HG03342 (cell line): ENCODE measurements at regions not wholly inside any gene's neighbourhood (a gene's known extent, or its start where the extent isn't known, plus 50 kb on each side); places are given as distances from the start of the nearest gene placed in this dataset.
"Not testable (repeated sequence)": the region's sequence is repeated elsewhere in the genome, so short reads cannot be mapped to it uniquely, and the experiment has no call there.

ENCODE experiments used
- ATAC-seq: cut with Tn5 transposase; IDR thresholded peaks from one replicate; pipeline ENCODE4 v1.9.1; 2021; ENCODE audit warnings: mild to moderate bottlenecking, moderate library complexity; ENCODE audit not compliant: unreplicated experiment

DNA sequence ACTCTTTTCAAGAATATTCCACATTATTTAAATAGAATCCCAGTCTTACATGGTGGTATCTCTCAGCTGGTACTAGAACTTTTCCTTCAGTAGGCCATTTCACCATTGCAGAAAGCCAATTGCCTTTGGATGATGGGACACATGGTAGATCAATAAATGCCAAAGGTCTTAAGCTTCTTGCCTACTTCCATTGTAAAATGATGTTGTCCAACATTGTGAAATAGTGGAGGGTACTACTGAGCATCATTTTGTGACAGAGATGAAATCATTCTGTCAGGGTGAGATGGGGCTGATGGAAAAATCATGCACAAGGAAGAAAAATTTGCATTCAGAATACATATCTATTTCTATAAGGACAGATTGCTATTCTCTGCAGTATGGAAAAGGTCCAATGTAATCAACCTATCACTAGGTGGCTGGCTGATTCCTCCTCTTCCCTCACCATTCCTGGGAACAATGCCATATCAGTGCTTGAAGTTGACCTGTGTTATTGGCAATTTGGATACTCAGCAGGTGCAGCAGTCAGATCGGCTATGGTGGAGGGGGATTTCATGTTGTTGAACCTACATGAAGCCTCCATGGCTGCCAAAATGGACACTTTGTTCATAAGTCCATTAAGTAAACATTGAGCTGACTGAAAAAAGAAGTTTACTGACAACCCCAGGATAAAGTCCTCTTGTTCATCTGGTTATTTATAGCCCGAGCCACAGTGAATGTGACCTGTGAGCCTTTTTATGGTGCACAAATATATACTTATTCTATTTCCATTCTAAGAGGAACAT lies 596.9 kb upstream of the ARPP21 start:
- no peak for ATAC-seq

DNA sequence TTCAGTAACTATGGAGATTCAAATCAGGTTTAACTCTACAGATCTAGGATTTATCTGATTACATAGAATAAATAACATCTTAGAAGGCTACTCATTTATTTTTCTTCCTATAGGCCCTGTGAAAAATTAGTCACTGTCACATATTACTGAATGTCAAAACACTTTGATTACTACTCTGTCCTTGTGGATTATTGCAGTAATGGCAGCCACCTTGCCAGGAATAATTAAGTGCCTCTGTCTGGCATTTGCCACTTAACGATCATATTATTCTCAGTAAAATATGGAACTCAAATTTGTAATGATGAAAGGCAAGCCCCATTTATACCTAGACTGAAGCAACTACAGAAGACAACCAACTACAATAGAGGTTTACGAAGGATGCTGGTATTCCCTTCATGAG lies 596.3 kb upstream of the ARPP21 start:
- no peak for ATAC-seq

DNA sequence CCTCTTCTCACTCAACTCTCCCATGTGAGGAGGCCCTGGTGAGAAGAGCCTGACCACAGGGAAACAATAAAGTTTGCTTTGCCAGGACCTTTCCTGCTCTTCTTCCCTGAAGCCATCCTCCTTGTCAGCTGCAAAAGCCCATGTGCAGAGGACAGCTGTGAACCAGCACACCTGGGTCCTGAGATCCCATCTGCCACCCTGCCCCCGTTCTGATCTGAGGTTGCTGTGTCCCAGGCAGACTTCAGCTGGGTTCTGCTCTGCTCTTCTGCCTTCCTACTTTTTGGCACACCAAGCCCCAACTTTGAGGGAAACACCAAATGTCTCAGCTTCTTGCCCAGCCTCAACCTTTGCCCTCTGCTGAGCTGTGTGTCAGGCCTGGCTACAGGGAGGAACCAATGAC lies 595.1 kb upstream of the ARPP21 start:
- ATAC-seq: no peak

DNA sequence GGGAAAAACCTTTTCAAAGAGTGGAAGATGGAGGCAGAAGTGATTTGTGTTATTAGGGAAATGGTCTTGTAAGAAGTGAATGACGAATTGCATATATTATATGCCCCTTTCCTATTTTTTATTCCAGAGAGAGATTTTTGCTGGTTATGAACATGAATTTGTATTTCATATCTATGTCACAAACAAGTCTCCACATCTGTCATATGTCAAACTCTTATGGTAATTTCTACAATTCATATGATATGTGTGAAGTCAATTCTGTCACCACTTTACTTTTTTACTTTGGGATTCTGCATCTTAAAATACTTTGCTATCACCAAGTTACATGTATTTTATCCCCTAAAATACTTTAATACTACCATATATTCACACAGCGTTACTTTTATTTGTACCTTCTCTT lies 594.2 kb upstream of the ARPP21 start:
- ATAC-seq: no peak

DNA sequence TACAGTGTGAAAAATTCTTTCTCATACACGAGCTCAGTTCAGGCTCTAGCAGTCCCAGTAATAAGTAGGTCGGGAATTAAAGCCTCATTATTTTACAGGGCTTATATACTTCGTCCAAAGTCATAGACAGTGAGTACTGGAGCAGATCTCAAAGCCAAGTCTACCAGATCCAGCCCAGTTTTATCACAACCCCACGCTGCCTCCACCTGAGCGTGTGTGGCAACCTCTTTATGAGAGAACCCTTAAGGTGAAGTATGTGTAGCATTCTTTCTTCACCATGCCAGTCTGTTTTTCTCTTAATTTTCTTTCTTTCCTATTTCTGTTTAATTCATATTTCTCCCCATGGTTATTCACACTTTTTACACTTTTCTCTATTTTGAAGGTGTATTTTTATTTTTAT lies 574.6 kb upstream of the ARPP21 start:
- no peak for ATAC-seq

DNA sequence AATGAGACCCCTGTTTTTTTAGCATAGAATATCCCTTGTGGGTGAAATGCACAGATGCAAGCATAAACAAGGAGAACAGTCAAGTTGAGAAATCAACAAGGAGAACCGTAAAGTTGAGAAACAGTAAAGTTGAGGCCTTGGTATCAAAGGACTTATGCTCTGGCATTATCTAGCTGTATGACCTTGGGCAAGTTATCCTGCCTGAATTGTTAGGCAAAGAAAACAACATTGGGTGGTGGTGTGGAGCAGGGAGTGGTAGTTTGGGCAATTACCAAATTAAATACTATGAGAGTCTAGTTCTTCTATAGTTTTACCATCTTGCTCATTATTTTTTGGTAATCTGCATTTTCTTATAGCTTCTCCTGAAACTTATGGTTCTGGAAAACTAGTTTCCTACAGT lies 573.4 kb upstream of the ARPP21 start:
- no peak for ATAC-seq

DNA sequence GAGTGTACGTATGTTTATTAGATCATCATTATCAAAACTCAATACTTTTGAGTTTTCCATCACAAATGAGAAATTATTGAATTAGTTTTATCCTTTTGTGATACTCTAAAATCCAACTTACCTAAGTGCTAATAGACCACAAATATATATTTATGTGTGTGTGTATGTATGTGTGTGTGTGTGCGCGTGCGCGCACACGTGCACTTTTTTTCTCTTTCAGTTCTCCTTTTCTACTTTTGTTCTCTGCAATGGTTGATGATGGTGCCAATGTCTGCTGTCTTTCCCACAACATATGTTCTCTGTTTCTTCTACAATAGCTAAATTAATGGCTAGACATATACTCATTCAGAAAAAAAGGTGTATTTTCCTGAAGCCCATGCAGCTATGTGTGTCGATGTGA lies 571.6 kb upstream of the ARPP21 start:
- ATAC-seq: no peak

DNA sequence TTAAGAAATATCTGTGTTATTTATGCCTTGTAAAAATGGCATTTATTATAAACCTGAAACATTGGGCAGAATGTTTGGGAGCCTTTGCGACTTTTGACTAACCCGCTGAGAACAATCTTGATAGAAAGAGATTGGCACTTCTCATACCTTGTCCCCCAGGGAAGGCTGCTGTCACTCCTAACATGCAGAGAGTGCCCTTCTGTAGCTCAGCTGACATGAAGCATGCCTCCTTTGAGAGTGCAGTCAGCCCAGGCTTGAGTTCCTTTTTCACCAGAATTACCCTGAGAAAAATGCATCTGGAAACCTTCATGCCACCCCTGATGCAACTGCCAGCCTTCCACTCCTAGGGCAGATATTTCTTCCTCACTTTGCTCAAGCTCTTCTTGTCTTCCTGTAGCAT lies 569.2 kb upstream of the ARPP21 start:
- ATAC-seq: no peak

DNA sequence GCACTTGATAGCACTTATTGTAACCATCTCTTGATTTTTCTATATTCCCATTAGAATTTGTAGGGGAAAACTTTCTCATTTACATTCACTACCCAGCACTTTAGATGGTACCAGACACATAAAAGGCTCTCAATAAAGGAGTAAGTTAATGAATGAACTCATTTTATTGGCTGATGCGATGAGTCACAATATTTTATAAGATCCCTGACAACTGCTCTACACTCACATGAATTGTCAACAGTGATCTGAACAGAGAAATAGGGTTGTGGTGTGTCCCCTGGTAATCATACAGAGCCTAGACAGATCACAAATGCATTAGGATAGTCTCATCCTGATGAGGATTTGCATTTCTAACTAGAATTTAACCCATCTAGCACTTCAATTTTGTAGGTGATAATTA lies 567.6 kb upstream of the ARPP21 start:
- no peak for ATAC-seq

DNA sequence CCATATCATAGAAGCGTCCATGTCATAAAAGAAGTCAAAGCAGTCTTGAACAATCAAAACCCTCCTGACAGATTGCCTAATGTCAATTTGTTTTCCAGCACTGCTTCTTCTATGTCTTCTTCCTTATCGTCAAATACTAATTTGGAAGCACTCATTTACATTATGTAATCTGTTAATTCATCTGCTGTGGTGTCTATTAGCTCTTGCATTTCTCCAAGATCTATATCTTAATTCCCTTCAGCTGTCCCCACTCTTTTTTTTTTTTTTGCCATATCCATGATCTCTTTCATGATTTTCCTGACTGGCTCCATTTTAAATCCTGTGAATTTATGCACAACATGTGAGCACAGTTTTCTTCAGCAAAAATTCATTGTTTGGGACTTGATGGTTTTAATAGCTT lies 560.5 kb upstream of the ARPP21 start:
- no peak for ATAC-seq

DNA sequence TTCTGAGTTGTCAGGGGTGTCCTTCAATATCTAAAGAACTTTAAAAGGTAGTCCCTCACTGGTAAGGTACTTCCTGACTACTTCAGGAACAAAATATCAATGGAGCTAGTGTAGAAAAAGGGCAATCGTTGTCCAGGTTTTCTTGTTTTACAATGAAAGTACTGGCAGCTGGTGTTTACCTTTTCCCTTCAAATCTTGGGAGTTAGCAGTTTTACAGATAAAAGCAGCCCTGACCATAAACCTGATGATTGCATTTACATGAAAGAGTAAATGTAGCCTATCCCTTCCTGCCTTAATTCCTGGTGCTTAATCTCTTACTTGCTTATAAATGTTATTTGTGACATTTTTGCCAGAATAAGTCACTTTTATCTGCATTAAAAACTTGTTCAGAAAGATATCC lies 559.9 kb upstream of the ARPP21 start:
- ATAC-seq: no peak

DNA sequence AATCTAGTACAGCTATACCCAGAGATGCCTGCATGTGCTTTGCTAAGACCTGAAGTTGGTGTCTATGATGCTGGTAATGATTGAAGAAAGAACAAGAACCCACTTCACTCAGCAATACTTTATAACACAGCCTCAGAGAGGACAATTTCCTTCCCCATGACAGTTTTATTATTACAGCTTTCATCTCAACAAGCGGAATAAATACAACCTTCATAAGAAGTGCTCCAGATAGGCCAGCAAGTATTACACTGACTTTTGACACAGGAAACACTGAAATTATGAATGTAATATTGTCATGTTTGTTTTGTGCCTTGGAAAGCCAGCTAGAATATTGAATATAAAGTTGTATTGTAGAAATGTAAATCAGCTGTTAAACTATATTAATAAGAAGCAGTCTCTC lies 557.4 kb upstream of the ARPP21 start:
- ATAC-seq: no peak

DNA sequence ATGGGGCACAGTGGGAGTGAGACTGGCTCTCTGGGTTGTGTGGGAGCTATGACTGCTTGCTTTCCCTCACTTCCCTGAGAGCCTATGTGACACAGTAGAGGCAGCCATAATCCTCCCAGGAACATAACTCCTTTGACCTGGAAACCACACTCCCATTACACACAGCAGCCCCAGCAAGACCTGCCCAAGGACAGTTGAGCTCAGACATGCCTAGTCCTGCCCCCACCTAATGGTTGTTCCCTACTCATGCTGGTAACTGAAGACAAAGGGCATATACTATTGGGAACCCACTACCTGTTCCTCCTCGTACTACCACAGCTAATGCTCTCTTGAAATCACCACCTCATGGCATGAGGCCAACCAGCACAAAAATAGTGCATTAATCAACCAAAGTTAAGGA lies 550.4 kb upstream of the ARPP21 start:
- no peak for ATAC-seq

DNA sequence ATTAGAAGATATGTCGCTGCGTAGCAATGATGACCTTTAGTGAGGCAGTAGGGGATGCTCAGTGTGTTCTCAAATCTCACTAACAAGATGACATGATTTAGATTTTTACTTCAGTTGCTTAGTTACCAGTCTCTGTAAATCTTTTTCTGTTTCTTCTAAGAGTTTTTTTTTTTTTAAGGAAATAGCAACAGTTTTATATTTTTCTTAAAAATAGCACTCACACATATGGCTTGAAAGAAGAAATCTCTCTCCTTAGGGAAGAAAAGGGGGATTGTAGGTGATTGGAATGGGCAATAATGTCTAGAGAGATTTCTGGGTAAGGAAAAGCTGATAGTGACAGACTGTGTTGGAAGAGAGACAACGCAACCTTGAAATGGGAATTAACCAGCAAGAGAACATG lies 524.6 kb upstream of the ARPP21 start:
- no peak for ATAC-seq

DNA sequence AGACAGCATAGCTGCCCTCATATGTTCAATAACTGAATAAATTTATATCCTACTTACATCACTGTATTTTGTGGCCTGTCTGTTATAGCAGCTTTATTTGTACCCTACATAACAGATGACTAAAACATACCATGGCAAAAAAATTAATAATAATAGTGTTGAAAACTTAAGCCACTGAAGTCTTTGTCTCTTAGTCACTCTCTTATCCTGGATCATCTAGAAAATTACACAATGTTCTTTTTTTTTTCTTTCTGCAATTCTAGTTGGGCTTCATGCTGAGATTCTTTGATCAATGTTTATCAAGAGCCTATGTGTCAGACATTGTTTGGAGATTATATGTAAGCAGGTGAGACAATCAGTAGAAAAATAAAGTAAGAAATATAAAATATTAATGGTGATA lies 519.3 kb upstream of the ARPP21 start:
- ATAC-seq: no peak

DNA sequence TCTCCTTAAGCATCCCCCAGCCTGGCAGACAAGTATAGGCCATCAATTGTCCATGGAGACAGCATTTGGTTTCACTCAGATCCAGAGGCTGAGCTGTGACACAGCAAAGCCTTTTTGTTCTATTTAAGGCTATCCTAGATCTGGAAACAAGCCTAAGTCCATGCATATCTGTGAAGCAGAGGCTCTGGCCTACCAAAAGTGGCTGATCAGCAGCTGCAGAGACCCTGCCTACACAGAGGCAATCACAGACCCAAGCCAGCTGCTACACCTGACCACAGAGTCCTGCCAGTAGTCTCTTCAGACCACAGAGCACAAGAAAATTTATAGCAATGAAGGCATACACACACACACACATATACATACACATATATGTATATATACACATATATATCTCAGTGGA lies 501.7 kb upstream of the ARPP21 start:
- no peak for ATAC-seq

DNA sequence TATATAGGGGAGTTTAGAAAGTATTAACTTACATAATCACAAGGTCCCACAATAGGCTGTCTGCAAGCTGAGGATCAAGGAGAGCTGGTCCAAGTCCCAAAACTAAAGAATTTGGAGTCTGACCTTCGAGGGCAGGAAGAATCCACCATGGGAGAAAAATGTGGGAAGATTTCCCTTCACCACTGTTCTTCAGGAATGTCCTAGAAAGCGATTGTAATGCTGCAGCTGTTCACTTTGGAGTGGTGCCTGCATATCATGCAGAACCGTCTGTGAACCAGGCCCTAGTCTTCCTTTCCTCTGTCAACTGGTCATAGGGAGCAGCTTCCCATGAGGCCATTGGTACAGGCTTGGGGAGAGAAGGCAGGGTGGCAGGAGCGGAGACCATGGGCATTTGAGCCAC lies 497.9 kb upstream of the ARPP21 start:
- no peak for ATAC-seq

DNA sequence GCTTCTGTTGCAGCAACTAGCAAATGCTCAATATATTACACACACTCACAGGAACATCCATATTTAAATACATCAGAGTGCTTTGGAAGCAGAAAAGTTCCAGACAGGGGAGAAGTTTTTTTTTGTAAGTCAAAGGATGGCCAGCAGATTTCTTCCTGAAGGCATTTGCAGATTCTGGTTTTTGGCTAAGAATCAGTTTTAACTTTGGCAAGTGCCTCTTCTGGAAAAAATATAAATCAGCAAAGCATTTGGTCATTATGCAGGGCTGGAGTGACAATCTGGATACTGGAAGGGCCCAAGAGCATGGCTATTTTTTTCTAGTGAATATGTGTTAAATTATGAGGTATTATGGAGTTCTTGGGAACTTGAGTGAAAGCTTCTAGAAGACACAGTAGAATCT lies 495.3 kb upstream of the ARPP21 start:
- ATAC-seq: no peak

DNA sequence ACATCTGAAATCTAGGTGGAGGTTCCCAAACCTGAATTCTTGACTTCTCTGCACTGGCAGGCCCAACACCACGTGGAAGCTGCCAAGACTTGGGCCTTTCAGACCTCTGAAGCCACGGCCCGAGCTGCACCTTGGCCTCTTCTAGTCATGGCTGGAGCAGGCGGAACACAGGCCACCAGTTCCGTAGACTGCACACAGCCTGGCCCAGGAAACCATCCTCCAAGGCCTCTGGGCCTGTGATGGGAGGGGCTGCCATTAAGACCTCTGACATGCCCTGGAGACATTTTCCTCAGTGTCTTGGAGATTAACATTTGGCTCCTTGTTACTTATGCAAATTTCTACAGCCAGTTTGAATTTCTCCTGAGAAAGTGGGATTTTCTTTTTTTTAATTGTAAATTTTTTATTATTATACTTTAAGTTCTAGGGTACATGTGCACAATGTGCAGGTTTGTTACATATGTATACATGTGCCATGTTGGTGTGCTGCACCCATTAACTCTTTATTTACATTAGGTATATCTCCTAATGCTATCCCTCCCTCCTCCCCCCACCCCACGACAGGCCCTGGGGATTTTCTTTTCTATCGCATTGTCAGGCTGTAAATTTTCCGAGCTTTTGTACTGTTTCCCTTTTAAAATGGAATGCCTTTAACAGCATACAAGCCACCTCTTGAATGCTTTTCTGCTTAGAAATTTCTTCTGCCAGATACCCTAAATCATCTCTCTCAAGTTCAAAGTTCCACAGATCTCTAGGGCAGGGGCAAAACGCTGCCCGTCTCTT lies 492.9 kb upstream of the ARPP21 start:
- not testable (repeated sequence) for ATAC-seq

DNA sequence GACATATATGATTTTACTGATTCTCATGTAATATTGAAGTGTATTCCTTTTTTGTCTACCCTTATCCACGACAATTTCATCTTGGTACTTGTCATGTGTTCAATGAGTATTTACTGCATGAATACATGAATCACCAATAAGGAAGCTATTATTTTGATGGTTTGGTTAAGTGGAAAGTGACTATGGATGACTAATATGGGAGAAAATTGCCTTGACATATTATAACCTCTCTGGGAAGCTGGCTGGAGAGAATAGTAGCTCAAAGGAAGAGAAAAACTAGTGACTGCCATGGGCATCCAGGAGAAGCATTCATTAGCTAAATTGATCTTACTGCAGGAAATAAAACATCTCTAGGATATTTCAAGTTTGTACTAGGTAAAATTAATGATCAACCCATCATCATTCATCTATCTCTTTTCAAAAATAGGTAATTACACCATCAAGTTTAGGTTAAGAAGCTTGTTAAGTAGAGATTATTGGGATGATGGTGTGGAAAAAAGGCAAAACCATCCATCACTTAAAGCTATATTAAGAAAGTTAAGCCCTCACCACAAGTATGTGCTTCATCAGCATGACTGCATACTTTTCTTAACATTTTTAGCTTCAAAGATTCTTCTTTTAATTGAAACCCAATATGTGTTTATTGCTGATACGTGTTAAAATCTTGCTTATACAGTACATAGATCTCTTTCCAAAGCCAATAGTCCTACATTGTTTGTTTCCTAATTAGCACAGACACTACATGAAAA lies 455.2 kb upstream of the ARPP21 start:
- no peak for ATAC-seq

DNA sequence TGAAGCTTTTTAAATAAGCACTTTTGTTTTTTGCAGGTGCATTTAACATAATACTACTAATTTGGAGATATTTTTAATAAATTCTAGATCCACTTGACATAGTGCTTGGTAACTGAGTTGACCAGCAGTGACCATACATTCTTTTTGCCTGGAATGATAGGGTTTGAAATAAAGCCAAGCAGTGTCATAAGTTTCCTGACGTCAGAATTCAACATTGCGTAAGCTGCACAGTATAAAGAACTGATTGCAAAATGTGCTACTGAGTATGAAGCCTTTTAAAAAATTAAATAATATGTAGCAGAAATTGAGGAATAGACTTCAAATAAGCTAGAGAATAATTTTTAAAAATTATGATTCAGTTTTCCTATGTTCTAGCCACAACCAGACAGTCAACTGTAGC lies 454.6 kb upstream of the ARPP21 start:
- no peak for ATAC-seq

DNA sequence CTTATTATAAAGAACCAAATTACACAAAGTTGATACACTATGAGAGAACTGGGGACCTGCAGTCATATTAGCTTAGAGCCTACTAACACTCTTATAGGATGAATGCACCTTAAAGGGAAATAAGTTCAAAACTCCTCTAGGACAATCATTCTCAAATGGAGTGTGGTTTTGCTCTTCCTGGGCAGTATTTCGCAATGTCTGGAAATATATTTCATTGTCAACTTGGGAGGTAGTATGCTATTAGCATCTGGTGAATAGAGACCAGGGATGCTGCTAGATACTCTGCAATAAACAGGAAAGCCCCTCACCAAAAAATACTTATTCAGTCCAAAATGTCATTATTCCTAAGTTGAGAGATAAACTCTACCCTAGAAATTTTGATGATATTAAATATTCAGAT lies 451.4 kb upstream of the ARPP21 start:
- ATAC-seq: no peak
